Keratinocyte (primary cell): ENCODE measurements at regions not wholly inside any gene's neighbourhood (a gene's known extent, or its start where the extent isn't known, plus 50 kb on each side); places are given as distances from the start of the nearest gene placed in this dataset.

Experiments
- EZH2 ChIP-seq: IDR thresholded peaks from one replicate; pipeline ENCODE4 v1.6.1; 2012; ENCODE audit warnings: inconsistent platforms, mild to moderate bottlenecking, low read length, moderate library complexity
- TF ChIP-seq, protein P1 (sequence below), 3 experiments: IDR thresholded peaks in 1 of 3; conservative IDR thresholded peaks in 1 of 3; optimal IDR thresholded peaks in 1 of 3; 2 replicates in 2 of 3; 3 replicates in 1 of 3; pipeline versions ENCODE3 to v1.5.1; 2011; ENCODE audit warnings: low read length in 3 of 3, mild to moderate bottlenecking in 3 of 3, moderate library complexity in 2 of 3, control low read depth in 1 of 3, inconsistent platforms in 1 of 3; ENCODE audit not compliant: insufficient read depth in 2 of 3; ENCODE audit errors: extremely low read depth in 1 of 3

DNA sequence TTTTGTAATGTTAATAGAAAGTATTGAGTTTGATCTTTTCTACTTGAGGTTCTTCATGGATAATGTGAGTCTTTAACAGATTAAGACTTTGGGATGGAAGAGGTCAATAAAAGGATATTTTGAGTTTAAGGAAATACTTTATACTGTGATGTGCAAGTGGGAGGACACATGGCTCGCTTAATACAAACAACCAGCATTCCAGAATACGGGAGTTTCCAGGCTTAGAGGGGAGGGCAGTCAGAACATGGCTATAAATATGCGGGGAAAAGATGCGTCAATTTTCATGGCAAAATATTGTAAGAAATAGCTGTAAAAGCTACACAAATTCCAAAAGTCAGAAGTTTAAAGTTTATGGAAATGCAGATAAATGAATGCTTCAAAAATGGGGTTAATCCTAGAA lies 192.3 kb downstream of the AASDH start:
- no peak for TF ChIP-seq EZH2
- TF ChIP-seq, protein P1, sequence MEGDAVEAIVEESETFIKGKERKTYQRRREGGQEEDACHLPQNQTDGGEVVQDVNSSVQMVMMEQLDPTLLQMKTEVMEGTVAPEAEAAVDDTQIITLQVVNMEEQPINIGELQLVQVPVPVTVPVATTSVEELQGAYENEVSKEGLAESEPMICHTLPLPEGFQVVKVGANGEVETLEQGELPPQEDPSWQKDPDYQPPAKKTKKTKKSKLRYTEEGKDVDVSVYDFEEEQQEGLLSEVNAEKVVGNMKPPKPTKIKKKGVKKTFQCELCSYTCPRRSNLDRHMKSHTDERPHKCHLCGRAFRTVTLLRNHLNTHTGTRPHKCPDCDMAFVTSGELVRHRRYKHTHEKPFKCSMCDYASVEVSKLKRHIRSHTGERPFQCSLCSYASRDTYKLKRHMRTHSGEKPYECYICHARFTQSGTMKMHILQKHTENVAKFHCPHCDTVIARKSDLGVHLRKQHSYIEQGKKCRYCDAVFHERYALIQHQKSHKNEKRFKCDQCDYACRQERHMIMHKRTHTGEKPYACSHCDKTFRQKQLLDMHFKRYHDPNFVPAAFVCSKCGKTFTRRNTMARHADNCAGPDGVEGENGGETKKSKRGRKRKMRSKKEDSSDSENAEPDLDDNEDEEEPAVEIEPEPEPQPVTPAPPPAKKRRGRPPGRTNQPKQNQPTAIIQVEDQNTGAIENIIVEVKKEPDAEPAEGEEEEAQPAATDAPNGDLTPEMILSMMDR (optimal IDR thresholded peaks at IDR 0.05 in 1 of 3, IDR thresholded peaks at IDR 0.05 in 1 of 3, conservative IDR thresholded peaks at IDR 0.05 in 1 of 3; ENCODE audit: extremely low read depth in 1 of 3, insufficient read depth in 2 of 3, low read length in 3 of 3), result no peak
